LNCAP (cell line): ENCODE measurements at regions not wholly inside any gene's neighbourhood (a gene's known extent, or its start where the extent isn't known, plus 50 kb on each side); places are given as distances from the start of the nearest gene placed in this dataset.

Source experiments
- TF ChIP-seq, protein P1 (sequence below): fragments of 450-650 bp; IDR thresholded peaks from 2 replicates; pipeline ENCODE4 v1.5.1; 2017; ENCODE audit warnings: mild to moderate bottlenecking

DNA sequence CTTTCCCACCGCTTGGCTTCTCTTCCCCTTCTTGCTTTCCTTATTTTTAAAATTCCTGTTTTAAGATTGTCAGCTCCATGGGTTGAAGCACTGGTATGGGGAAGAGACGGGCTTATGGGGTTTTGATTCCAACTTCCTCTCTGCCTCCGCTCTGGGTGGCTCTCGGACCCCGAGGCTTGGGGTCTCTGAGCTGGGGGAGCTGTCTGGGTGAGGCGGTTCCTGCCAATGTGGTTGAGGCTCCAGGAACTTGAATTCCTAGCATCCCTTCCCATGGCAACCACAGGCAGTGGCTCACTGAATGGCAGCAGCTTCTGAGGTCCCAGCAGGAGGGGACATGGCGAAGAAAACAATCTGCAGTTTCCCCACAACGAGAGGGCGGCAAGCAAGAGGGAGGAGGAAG lies 83.1 kb upstream of the C1orf174 start:
- TF ChIP-seq, protein P1, sequence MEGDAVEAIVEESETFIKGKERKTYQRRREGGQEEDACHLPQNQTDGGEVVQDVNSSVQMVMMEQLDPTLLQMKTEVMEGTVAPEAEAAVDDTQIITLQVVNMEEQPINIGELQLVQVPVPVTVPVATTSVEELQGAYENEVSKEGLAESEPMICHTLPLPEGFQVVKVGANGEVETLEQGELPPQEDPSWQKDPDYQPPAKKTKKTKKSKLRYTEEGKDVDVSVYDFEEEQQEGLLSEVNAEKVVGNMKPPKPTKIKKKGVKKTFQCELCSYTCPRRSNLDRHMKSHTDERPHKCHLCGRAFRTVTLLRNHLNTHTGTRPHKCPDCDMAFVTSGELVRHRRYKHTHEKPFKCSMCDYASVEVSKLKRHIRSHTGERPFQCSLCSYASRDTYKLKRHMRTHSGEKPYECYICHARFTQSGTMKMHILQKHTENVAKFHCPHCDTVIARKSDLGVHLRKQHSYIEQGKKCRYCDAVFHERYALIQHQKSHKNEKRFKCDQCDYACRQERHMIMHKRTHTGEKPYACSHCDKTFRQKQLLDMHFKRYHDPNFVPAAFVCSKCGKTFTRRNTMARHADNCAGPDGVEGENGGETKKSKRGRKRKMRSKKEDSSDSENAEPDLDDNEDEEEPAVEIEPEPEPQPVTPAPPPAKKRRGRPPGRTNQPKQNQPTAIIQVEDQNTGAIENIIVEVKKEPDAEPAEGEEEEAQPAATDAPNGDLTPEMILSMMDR = no peak

DNA sequence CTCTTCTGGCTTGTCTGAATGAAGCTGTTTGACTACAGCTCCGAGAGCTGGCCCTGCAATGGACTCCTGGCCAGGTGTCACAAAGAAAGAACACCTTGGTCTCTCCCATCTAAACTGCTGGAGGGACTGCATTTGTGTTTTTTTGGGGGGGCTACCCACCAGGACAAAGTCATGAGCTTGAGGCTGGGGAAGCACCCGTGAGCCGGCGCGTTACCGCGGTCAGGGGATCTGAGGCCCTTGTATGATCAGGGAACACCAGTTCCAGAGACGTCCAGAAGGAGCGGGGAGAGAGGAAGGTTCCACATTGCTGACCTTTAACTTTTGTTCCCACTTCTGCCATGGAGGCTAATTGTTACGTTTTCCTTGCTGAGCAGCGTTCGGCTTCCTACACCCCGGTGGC lies 84.5 kb upstream of the C1orf174 start:
- TF ChIP-seq, protein P1 = no peak

DNA sequence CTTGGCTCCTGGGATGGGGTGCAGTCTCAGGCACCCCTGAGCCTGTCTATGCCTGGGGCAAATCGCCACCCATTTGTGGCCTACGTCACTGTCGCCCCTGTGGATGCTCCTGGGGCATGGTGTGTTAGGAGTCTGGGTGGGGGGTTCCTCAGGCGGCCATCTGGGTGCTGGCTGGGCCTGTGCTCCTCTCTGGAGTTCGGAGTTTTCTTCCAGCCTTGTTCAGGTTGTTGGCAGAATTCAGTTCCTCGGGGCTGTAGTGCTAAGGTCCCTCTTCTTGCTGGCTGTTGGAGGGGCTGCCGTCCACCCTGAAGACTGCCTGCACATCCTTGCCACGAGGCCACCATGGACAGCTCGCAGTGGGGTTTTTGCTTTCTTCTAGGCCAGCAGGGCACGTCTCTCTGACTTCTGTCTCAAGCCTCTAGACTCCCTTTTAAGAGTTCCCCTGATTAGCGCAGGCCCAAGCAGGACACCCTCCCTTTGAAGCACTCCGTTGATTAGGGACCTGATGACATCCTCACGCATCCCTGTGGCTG lies 86.7 kb upstream of the C1orf174 start:
- TF ChIP-seq, protein P1 = no peak

DNA sequence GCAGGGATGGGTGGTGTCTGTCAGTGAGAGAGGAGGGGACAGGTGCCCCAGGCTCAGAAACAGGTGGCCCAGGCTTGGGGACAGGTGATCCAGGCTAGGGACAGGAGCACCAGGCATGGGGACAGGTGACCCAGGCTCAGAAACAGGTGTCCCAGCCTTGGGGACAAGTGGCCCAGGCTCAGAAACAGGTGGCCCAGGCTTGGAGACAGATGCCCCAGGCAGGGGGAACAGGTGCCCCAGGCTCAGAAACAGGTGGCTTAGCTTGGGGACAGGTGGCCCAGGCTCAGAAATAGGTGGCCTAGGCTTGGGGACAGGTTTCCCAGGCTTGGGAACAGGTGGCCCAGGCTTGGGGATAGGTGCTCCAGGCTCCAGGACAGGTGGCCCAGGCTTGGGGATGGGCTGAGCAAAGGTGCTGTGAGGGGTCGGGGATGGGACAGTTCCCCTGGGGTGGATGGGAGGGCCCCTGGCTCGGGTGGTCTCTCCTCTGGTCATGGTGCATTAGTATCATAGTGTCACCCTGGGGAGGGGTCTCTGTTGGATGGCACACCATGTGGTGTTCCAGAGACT lies 87.7 kb upstream of the C1orf174 start:
- TF ChIP-seq, protein P1 = no peak

DNA sequence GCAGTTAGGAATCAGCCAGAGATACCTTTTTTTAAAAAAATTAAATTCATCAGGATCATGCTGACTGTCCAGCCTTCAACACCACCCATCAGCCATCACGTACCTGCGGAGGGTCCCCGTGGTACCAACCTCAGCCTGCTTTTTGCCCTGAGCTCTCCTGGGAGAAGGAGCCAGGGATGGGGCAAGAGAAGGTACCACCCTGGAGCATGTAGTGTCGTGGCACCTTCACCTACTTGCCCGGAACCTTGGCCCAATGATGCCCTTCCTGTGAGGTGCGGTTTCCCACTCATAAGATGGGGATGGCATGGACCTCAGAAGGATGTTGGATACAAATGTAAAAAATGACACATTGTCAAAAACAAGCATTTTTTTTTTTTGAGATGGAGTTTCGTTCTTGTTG lies 88.4 kb upstream of the C1orf174 start:
- TF ChIP-seq, protein P1 = no peak

DNA sequence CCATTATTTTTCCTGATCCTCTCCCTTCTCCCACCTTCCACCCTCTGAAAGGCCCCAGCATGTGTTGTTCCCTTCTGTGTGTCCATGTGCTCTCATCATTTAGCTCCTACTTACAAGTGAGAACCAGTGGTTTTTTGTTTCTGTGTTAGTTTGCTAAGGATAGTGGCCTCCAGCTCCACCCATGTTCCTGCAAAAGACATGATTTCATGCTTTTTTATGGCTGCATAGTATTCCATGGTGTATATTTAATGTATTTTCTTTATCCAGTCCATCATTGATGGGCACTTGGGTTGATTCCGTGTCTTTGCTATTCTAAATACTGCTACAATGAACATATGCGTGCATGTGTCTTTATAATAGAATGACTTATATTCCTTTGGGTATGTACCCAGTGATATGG lies 89.4 kb upstream of the C1orf174 start:
- TF ChIP-seq, protein P1 = no peak

DNA sequence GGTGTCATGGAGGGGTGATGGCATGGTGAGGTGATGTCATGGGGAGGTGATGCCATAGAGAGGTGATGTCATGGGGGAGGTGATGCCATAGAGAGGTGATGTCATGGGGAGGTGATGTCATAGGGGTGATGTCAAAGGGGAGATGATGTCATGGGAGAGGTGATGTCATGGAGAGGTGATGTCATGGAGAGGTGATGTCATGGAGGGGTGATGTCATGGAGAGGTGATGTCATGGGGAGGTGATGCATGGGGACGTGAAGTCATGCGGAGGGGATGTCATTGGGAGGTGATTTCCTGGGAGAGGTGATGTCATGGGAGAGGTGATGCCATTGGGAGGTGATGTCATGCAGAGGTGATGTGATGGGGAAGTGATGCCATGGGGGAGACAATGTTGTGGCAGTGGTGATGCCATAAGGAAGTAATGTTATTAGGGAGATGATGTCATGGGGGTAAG lies 92.1 kb upstream of the C1orf174 start:
- TF ChIP-seq, protein P1 = no peak

DNA sequence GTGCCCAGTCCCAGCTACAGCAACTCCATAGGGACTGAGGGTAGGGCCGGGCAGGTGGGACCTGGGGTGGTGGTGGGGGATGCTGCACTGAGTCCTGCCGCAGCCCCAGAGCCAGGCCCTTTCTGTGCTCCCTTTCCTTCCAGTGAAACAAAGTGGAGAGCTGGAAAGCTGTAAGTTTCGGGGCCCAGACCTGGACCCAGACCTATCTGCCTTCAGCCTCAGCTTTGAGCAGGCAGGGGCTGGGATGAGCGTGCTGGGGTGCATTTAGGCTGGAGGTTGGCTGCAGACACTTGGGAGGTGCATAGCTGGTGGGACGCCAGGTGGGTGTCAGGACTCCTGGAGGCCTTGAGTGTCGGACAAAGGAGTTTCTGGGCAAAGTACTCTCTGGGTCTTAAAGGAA lies 92.7 kb upstream of the C1orf174 start:
- TF ChIP-seq, protein P1 = no peak
